AG09319 (cell line): ENCODE measurements at regions not wholly inside any gene's neighbourhood (a gene's known extent, or its start where the extent isn't known, plus 50 kb on each side); places are given as distances from the start of the nearest gene placed in this dataset.

Source experiments
- DNase-seq: peaks from one replicate; pipeline ENCODE4 v3.0.0-alpha.2; 2010; ENCODE audit warnings: low read depth; ENCODE audit errors: extremely low read depth
- CTCF ChIP-seq: IDR thresholded peaks from 2 replicates; pipeline ENCODE4 v1.5.1; 2011; ENCODE audit warnings: low read depth, mild to moderate bottlenecking, inconsistent platforms, low read length, moderate library complexity

DNA sequence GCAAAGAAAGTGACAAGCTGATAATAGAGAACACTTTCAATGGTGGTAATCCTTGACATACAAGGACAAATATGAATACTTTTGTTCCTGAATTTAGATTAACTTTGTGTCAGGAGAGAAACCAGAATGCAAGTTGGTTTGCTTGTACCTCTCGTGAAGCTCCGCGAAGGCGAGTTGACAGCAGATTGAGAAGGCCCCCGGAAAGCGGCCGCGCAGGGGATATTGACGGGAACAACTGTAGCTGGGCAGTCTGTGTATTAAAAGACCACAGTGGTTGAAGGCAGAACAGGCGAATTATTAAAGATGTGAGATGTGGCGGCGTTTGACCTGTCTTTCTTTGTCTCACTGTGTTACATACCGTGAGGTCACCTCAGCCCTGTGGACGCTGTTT, 175.8 kb upstream of the RALGAPA2 start:
- no peak for DNase-seq
- no peak for TF ChIP-seq CTCF

- DNase-seq: no peak
- TF ChIP-seq CTCF: no peak
Observed at GRCh38 chr20:20887593-20888265, 175.3 kb upstream of the RALGAPA2 start.

GRCh38 chr20:20881808-20882207, 169.4 kb upstream of the RALGAPA2 start:
- no peak for TF ChIP-seq CTCF
- no peak for DNase-seq

GRCh38 chr20:20877079-20877478, 164.6 kb upstream of the RALGAPA2 start:
- TF ChIP-seq CTCF: no peak
- DNase-seq: no peak

DNA sequence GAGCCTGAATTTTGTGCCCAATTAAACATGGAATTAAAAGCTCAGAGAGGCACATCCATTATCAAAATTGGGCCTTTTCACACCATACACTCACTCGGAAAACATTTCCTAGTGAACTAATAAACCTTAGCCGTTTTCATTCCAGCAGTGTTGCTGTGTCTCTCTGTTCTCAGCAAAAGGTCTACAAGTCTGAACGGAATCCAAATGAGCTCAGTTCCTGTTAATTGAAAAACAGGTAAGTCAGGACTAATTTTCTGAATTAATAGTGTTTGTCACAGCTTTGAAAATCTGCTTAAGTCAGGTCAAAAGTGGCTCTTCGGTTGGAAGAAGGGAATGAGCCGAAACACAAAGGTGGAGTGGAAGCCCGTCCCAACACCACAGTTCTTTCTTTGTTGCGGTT, 163.3 kb upstream of the RALGAPA2 start:
- no peak for DNase-seq
- no peak for TF ChIP-seq CTCF

DNA sequence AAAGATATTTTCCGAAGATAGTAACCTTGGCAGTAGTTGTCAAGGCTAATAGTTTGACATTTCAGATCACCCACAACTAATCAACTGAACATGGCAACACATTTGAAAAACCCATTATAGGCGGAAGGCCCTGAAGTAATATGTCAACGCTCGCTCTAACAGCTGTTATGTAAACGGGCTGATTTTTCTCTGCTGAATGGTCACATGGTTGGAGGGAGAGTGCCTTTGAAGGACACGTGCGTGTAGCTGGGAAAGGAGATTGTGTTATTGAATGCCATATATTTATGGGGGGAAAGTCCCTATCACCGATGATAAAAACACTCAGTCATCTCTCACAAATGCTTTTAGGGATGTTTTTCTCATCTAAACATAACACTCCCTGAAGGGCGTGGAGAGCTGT, 160.0 kb upstream of the RALGAPA2 start:
- no peak for TF ChIP-seq CTCF
- no peak for DNase-seq

- DNase-seq: no peak
- no peak for TF ChIP-seq CTCF
Observed at GRCh38 chr20:20869161-20869775, 156.8 kb upstream of the RALGAPA2 start.
